Common myeloid progenitor, CD34-positive (primary cell): ENCODE measurements at regions not wholly inside any gene's neighbourhood (a gene's known extent, or its start where the extent isn't known, plus 50 kb on each side); places are given as distances from the start of the nearest gene placed in this dataset.

ENCODE experiments used
- CTCF ChIA-PET: fragments of 350-600 bp; sonication (Branson Sonifier 250); formaldehyde crosslinking; loops from one replicate; lab custom pipeline; 2021; ENCODE audit warnings: antibody characterized with exemption; lab: Charles Lee
- POLR2A ChIA-PET: fragments of 350-600 bp; sonication (Branson Sonifier 250); formaldehyde crosslinking; loops from one replicate; lab custom pipeline; 2021; ENCODE audit warnings: antibody characterized with exemption; lab: Charles Lee
- DNase-seq, 3 donors: peaks; one replicate each; pipeline versions ENCODE4 v3.0.0 to v3.0.0-alpha.2; 2013
- H3K27ac ChIP-seq, 2 experiments: 1 replicate in 1 of 2; 2 replicates in 1 of 2; pipeline ENCODE4 v1.7.0; 2013; ENCODE audit warnings: inconsistent platforms in 2 of 2, low read length in 2 of 2, mild to moderate bottlenecking in 2 of 2, low read depth in 1 of 2, moderate library complexity in 1 of 2; ENCODE audit not compliant: severe bottlenecking in 2 of 2, insufficient read depth in 1 of 2, poor library complexity in 1 of 2
- H3K27me3 ChIP-seq, 5 experiments: replicated peaks in 2 of 5; 1 replicate in 3 of 5; 2 replicates in 2 of 5; pipeline versions ENCODE4 v1.6.1 to v1.7.0; 2013; ENCODE audit warnings: low read length in 4 of 5, mild to moderate bottlenecking in 2 of 5, moderate library complexity in 2 of 5, inconsistent platforms in 1 of 5; ENCODE audit not compliant: insufficient read depth in 5 of 5, control insufficient read depth in 4 of 5
- H3K36me3 ChIP-seq, 4 experiments: 1 replicate in 2 of 4; 2 replicates in 2 of 4; pipeline versions ENCODE4 v1.6.1 to v1.7.0; 2013; ENCODE audit warnings: low read length in 3 of 4, control low read depth in 1 of 4, mild to moderate bottlenecking in 1 of 4; ENCODE audit not compliant: control insufficient read depth in 4 of 4, insufficient read depth in 4 of 4
- H3K4me1 ChIP-seq, 4 experiments: 1 replicate in 3 of 4; 2 replicates in 1 of 4; pipeline versions ENCODE4 v1.6.1 to v1.7.1; 2013; ENCODE audit warnings: low read length in 3 of 4, mild to moderate bottlenecking in 3 of 4, control low read depth in 1 of 4, inconsistent platforms in 1 of 4, moderate library complexity in 1 of 4; ENCODE audit not compliant: control insufficient read depth in 4 of 4, insufficient read depth in 4 of 4; ENCODE audit errors: control extremely low read depth in 1 of 4
- H3K4me3 ChIP-seq, 7 experiments: 1 replicate in 4 of 7; 2 replicates in 3 of 7; pipeline versions ENCODE4 v1.5.1 to v1.7.0; 2013; ENCODE audit warnings: mild to moderate bottlenecking in 7 of 7, low read length in 6 of 7, moderate library complexity in 6 of 7, inconsistent platforms in 2 of 7, low read depth in 2 of 7, control low read depth in 1 of 7; ENCODE audit not compliant: insufficient read depth in 4 of 7, control insufficient read depth in 1 of 7; ENCODE audit errors: extremely low read depth in 1 of 7
- H3K9me3 ChIP-seq, 5 experiments: 1 replicate in 4 of 5; 2 replicates in 1 of 5; pipeline versions ENCODE4 v1.6.1 to v1.7.1; 2013; ENCODE audit warnings: low read length in 4 of 5, mild to moderate bottlenecking in 2 of 5, inconsistent platforms in 1 of 5, low read depth in 1 of 5, moderate library complexity in 1 of 5; ENCODE audit not compliant: control insufficient read depth in 4 of 5, insufficient read depth in 2 of 5; ENCODE audit errors: control extremely low read depth in 1 of 5
- WGBS: methylation state at CpG from one replicate; pipeline ENCODE4 v1.1.5; 2013; ENCODE audit not compliant: insufficient coverage; 5-methylcytosine and 5-hydroxymethylcytosine counted together

DNA sequence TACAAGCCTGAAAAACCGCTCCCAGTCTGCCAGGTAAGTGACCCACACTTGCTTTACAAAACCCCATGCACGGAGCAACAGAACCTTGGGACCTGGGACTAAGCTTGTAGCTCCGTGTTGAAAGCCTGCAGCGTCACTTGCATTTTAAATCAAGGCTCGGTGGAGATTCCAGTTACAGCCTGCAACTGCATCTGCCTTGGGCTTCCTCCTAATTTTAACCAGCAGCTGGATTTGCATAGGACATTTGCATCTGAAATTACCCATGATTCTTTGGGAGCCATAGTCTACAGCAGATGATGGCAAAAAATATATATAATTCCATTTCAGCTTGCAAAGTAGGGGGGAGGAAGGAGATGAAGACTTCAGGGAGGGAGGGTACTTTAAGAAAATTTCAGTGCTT is 62.4 kb upstream of the IGSF21 start:
- WGBS: 47% methylated on average over 5 of the region's 5 CpGs

DNA sequence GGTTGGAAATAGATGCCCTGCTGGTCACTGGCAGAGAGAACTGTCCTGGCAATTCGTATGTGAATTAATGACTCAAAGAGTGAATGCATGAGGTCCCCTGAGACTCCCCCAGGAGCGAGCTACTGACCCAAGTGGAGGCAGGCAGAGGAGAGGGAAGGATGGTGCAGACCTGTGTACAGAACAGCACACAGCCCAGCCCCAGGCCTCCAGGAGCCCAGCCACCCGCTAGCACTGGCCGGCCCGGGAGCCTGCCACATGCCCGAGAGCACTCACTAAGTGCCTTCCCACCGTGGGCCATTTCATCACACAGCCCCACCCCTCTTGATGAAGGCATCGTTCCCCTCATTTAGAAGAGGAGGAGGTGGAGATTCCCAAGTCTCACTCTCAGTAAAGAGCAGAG is 62.0 kb upstream of the IGSF21 start:
- H3K27me3 ChIP-seq: peaks cover 0 to 11% (median 4%) of the 10 kb centered on the region in 5 experiments
- H3K27ac ChIP-seq: no peak overlapping the region
- H3K4me1 ChIP-seq: no peaks in the 10 kb centered on the region
- DNase-seq: no peak
- 86% methylated on average over 2 of the region's 8 CpGs for WGBS
- CTCF ChIA-PET: no interaction called here
- no peaks in the 10 kb centered on the region for H3K36me3 ChIP-seq
- H3K9me3 ChIP-seq: no peaks in the 10 kb centered on the region
- POLR2A ChIA-PET: no interaction called here
- no peak overlapping the region for H3K4me3 ChIP-seq

More for the DNA sequence above, 62.4 kb upstream of the IGSF21 start:
- Histone ChIP-seq H3K27me3 (peaks cover 0 to 11% (median 4%) of the 10 kb centered on the region in 5 experiments), H3K27ac (no peak overlapping the region), H3K9me3 (no peaks in the 10 kb centered on the region), H3K4me3 (no peak overlapping the region), H3K4me1 (no peaks in the 10 kb centered on the region), H3K36me3 (no peaks in the 10 kb centered on the region)
- POLR2A ChIA-PET: no interaction called here
- no peak for DNase-seq
- CTCF ChIA-PET: no interaction called here

DNA sequence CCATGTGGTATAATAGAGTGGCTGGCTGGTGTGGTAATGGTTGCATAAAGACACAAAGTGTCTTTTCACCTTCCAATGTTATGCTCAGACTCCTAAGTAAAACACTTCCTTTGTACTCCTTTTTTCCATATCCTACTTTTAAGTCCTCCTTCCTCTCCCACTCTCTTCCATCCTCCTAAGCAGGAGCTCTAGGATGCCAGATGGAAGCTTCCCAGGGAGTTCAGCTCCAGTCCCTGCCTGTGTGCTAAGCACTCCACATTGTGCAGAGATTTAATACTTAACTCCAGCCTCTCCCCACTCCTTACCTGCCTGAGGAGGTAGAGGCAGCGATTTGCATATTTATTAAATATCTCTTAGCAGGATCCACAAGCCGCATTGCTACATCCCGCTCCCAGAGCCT is 60.5 kb upstream of the IGSF21 start:
- no peak for DNase-seq
- CTCF ChIA-PET: no interaction called here
- POLR2A ChIA-PET: no interaction called here
- H3K4me1 ChIP-seq: no peaks in the 10 kb centered on the region
- H3K4me3 ChIP-seq: no peak overlapping the region
- no peaks in the 10 kb centered on the region for H3K9me3 ChIP-seq
- WGBS: 88% methylated on average over 3 of the region's 3 CpGs
- H3K27ac ChIP-seq: no peak overlapping the region
- no peaks in the 10 kb centered on the region for H3K36me3 ChIP-seq
- H3K27me3 ChIP-seq: peaks cover 0 to 8% (median 4%) of the 10 kb centered on the region in 5 experiments

- POLR2A ChIA-PET: no interaction called here
These were observed 58.4 kb upstream of the IGSF21 start for GRCh38 chr1:18049228-18049627.

DNA sequence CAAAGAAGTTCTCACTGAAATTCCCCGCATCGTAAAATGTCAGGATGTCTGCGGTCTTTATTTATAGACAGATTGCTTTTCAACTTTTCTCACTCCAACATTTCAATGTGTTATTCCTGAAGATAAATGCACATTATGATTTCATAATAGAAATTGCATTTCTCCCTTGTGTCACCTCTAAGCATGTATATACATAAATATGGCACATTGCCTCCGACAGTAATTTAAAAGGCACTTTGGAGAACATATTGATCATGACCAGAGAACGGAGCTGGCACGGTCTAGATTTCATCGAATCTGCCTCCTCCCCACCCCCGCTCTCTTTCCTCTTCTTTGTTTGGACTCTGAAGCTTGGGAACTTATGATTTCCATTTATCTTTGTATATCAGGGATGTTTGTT is 54.9 kb upstream of the IGSF21 start:
- Histone ChIP-seq H3K27ac (no peak overlapping the region), H3K27me3 (peaks cover 0 to 7% (median 1%) of the 10 kb centered on the region in 5 experiments), H3K36me3 (no peaks in the 10 kb centered on the region), H3K9me3 (no peaks in the 10 kb centered on the region), H3K4me3 (no peak overlapping the region), H3K4me1 (no peaks in the 10 kb centered on the region)
- DNase-seq: no peak
- ChIA-PET POLR2A (no interaction called here), CTCF (no interaction called here)
- 93% methylated on average over 2 of the region's 8 CpGs for WGBS

More at GRCh38 chr1:18049228-18049627, 58.4 kb upstream of the IGSF21 start:
- CTCF ChIA-PET: no interaction called here
- Histone ChIP-seq H3K27me3 (peaks cover 0 to 8% (median 2%) of the 10 kb centered on the region in 5 experiments), H3K4me3 (no peak overlapping the region), H3K36me3 (no peaks in the 10 kb centered on the region), H3K27ac (no peak overlapping the region), H3K9me3 (no peaks in the 10 kb centered on the region), H3K4me1 (no peaks in the 10 kb centered on the region)
- no peak for DNase-seq
- no CpG with 5 or more reads among the region's 1 CpG for WGBS

DNA sequence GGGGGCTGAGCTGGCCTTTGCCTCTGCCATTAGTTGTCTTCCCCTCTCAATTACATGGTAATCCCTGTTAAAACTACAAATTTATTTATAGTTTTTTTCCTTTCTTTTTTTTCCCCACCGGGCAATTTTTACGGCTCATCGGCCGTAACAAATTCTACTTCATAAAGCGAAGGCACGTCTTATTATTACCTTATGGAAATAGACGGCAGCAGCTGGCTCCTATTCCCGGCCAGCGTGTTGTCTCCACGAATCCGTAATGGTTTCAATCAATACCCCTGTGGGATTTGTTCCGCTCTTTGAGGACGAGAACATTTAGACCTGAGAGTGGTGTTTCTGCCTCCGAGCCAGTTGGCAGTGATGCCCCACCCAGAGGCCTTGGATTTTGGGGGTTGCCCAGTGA is 52.4 kb upstream of the IGSF21 start:
- ChIA-PET POLR2A (no interaction called here), CTCF (no interaction called here)
- peaks cover 0 to 13% (median 0%) of the 10 kb centered on the region in 5 experiments for H3K27me3 ChIP-seq
- no peaks in the 10 kb centered on the region for H3K36me3 ChIP-seq
- H3K4me1 ChIP-seq: no peaks in the 10 kb centered on the region
- H3K4me3 ChIP-seq: no peak overlapping the region
- H3K9me3 ChIP-seq: no peaks in the 10 kb centered on the region
- H3K27ac ChIP-seq: no peak overlapping the region
- no peak for DNase-seq
- 95% methylated on average over 13 of the region's 14 CpGs for WGBS

DNA sequence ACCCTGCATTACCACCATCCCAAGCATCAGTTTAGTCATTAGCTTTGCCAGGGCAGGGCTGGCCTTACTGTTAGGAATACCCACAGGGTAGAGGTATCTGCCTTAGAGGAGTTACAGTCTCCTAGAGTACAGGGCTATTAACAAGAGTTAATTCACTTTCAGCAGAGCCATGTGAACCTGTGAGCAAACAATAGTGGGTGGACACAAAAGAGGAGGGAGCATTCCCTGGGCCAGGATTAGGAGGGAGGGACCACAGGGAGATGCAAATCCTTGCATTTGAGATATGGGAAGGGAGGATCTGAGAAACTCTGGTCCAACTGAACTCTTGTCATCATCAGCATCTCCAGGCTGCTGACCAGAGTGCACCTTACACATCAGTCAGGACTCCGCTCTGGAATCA is 51.1 kb upstream of the IGSF21 start:
- H3K4me3 ChIP-seq: no peak overlapping the region
- no peak for DNase-seq
- POLR2A ChIA-PET: no interaction called here
- H3K27me3 ChIP-seq: peaks cover 0 to 14% (median 0%) of the 10 kb centered on the region in 5 experiments
- CTCF ChIA-PET: no interaction called here
- H3K9me3 ChIP-seq: no peaks in the 10 kb centered on the region
- H3K4me1 ChIP-seq: no peaks in the 10 kb centered on the region
- no peak overlapping the region for H3K27ac ChIP-seq
- H3K36me3 ChIP-seq: no peaks in the 10 kb centered on the region
- WGBS: 100% methylated on average over 1 of the region's 1 CpG
